ENCODE measurements at regions not wholly inside any gene's neighbourhood (a gene's known extent, or its start where the extent isn't known, plus 50 kb on each side); places are given as distances from the start of the nearest gene placed in this dataset.

DNA sequence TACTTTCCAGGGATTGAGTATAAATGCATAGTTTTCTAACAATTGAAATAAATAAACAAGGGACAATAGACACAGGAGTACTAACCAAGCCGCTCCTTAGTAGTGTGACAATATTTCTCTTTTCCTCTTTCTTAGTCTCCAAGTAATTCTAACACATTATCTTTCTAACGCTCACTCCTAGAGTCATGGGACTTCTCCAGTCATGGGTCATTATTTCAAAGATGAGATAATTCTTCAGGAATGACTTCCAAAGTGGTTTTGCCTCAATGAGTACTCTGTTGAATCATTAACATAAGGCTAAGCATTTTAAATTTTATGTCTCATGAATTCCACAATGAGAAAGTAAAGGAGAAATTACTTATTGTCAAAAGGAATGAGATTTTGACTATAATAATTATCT is 605.8 kb upstream of the ADAMTS5 start (continued):
- TF ChIP-seq PRDM15 (CRISPR knock-in tag; IDR thresholded peaks at IDR 0.05), result no peak
- TF ChIP-seq HMGXB4 (CRISPR knock-in tag; IDR thresholded peaks at IDR 0.05), result no peak

DNA sequence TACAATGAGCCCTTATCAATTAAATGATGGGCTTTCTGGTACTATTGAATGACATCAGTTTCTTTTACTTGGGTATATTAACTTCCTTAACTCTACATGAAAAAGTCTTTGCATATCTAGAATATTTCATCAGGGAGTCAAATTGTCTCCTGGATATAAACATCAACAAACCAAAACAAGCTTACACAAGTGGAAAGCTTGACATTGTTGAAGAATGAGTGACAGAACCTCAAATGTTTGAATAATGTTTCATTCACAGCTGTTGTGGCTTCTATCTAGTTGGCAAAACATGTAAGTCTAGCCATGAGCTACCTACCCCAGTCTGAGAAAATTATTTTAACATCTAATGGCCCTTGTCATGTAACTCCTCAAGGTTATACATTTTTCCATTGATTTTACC is 604.8 kb upstream of the ADAMTS5 start:
- Mint-ChIP-seq H3K4me1 (no peaks in the 10 kb centered on the region), H3K9me3 (peaks cover 4% of the 10 kb centered on the region; the same call in 1 of the 2 replicates), H3K27me3 (ENCODE audit: low read depth) (no peaks in the 10 kb centered on the region), H3K27ac (no peak overlapping the region), H3K36me3 (no peaks in the 10 kb centered on the region), H3K4me3 (no peak overlapping the region)
- TF ChIP-seq, protein P1, sequence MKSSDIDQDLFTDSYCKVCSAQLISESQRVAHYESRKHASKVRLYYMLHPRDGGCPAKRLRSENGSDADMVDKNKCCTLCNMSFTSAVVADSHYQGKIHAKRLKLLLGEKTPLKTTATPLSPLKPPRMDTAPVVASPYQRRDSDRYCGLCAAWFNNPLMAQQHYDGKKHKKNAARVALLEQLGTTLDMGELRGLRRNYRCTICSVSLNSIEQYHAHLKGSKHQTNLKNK (CRISPR knock-in tag; IDR thresholded peaks at IDR 0.05), result no peak
- TF ChIP-seq RORB (CRISPR knock-in tag; IDR thresholded peaks at IDR 0.05), result no peak
- TF ChIP-seq PRRX2 (CRISPR knock-in tag; IDR thresholded peaks at IDR 0.05), result no peak
- ChIA-PET POLR2A (no interaction called here), CTCF (no interaction called here)
- ATAC-seq (no peak), DNase-seq (ENCODE audit: low spot score) (no peak)

GRCh38 chr21:27570306-27570868 is 603.5 kb upstream of the ADAMTS5 start:
- Mint-ChIP-seq H3K27me3 (ENCODE audit: low read depth) (no peaks in the 10 kb centered on the region), H3K9me3 (0 out of 2 replicates have a peak, but pooled peaks cover under 1% of the 10 kb centered on the region), H3K4me3 (no peak overlapping the region), H3K27ac (no peak overlapping the region; the same call in 1 of the 2 replicates), H3K4me1 (no peaks in the 10 kb centered on the region), H3K36me3 (no peaks in the 10 kb centered on the region)
- ATAC-seq (no peak), DNase-seq (ENCODE audit: low spot score) (no peak)
- ChIA-PET CTCF (no interaction called here), POLR2A (interaction anchor here (0.5 kb wide), 1 partner anchor 39 kb away, joined by 3 read pairs; no protein-coding TSS in a partner anchor)
- no peak for TF ChIP-seq JAZF1 (CRISPR knock-in tag; IDR thresholded peaks at IDR 0.05)
- TF ChIP-seq NR1H2 (CRISPR knock-in tag; IDR thresholded peaks at IDR 0.05), result no peak

DNA sequence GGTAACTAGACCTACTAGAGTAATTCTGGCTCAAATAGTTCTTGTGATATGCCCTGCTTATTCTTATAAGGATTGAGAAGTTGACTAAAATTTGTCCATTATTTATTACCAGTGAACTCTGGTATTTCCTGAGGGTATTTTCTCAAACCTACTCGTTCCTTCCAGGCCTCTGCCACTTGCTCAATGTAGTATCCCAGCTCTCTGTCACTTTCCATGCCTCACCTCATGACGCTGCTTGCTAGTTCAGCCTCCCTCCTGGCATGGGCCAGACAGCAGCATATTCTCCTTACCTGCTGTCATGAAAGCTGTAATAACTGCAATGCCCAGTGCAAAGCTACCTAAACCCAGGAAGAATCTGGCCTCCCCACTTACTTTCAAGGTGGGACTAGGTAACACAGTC is 602.9 kb upstream of the ADAMTS5 start:
- Mint-ChIP-seq H3K27ac (no peak overlapping the region), H3K27me3 (ENCODE audit: low read depth) (no peaks in the 10 kb centered on the region), H3K4me3 (no peak overlapping the region), H3K9me3 (no peaks in the 10 kb centered on the region), H3K4me1 (no peaks in the 10 kb centered on the region), H3K36me3 (no peaks in the 10 kb centered on the region)
- TF ChIP-seq MXD4 (CRISPR knock-in tag; IDR thresholded peaks at IDR 0.05; ENCODE audit: borderline replicate concordance), result no peak
- TF ChIP-seq NR1H2 (CRISPR knock-in tag; IDR thresholded peaks at IDR 0.05), result no peak
- TF ChIP-seq CBFB (CRISPR knock-in tag; IDR thresholded peaks at IDR 0.05; ENCODE audit: low read depth), result no peak
- CTCF ChIA-PET, result no interaction called here
- ATAC-seq (no peak), DNase-seq (ENCODE audit: low spot score) (no peak)
- POLR2A ChIA-PET, result interaction anchor here (0.5 kb wide), 1 partner anchor 40 kb away, joined by 3 read pairs; no protein-coding TSS in a partner anchor

DNA sequence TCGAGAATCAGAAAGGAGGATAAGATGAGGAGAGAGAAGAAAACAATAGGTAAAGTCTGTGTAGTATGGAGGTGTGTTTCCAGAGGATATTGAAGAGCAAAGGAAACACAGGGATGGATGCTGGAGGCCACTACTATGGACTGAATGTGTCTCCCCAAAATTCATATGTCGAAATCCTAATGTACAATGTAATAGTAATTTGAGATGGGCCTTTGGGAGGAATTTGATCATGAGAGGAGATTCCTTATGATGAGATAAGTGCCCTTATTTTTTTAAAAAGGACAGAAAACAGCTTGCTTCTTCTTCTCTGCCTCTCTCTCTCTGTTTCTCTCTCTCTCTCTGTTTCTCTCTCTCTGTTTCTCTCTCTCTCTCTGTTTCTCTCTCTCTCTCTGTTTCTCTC is 602.2 kb upstream of the ADAMTS5 start:
- POLR2A ChIA-PET, result no interaction called here
- Mint-ChIP-seq H3K4me3 (no peak overlapping the region), H3K4me1 (no peaks in the 10 kb centered on the region), H3K9me3 (no peaks in the 10 kb centered on the region), H3K36me3 (no peaks in the 10 kb centered on the region), H3K27ac (no peak overlapping the region), H3K27me3 (ENCODE audit: low read depth) (no peaks in the 10 kb centered on the region)
- DNase-seq (ENCODE audit: low spot score), result no peak
- no peak for ATAC-seq
- CTCF ChIA-PET, result no interaction called here
- TF ChIP-seq, protein P2, sequence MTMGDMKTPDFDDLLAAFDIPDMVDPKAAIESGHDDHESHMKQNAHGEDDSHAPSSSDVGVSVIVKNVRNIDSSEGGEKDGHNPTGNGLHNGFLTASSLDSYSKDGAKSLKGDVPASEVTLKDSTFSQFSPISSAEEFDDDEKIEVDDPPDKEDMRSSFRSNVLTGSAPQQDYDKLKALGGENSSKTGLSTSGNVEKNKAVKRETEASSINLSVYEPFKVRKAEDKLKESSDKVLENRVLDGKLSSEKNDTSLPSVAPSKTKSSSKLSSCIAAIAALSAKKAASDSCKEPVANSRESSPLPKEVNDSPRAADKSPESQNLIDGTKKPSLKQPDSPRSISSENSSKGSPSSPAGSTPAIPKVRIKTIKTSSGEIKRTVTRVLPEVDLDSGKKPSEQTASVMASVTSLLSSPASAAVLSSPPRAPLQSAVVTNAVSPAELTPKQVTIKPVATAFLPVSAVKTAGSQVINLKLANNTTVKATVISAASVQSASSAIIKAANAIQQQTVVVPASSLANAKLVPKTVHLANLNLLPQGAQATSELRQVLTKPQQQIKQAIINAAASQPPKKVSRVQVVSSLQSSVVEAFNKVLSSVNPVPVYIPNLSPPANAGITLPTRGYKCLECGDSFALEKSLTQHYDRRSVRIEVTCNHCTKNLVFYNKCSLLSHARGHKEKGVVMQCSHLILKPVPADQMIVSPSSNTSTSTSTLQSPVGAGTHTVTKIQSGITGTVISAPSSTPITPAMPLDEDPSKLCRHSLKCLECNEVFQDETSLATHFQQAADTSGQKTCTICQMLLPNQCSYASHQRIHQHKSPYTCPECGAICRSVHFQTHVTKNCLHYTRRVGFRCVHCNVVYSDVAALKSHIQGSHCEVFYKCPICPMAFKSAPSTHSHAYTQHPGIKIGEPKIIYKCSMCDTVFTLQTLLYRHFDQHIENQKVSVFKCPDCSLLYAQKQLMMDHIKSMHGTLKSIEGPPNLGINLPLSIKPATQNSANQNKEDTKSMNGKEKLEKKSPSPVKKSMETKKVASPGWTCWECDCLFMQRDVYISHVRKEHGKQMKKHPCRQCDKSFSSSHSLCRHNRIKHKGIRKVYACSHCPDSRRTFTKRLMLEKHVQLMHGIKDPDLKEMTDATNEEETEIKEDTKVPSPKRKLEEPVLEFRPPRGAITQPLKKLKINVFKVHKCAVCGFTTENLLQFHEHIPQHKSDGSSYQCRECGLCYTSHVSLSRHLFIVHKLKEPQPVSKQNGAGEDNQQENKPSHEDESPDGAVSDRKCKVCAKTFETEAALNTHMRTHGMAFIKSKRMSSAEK (CRISPR knock-in tag; IDR thresholded peaks at IDR 0.05; ENCODE audit: borderline replicate concordance), result no peak
- TF ChIP-seq ZNF121 (CRISPR knock-in tag; IDR thresholded peaks at IDR 0.05) (no peak), E2F5 (CRISPR knock-in tag; IDR thresholded peaks at IDR 0.05) (no peak)
